Adipocyte (in vitro differentiated cells): ENCODE measurements at regions not wholly inside any gene's neighbourhood (a gene's known extent, or its start where the extent isn't known, plus 50 kb on each side); places are given as distances from the start of the nearest gene placed in this dataset.

Experiments
- DNase-seq: peaks from one replicate; pipeline ENCODE4 v3.0.0-alpha.2; 2015; ENCODE audit warnings: low read depth
- H3K27me3 ChIP-seq: replicated peaks from 2 replicates; pipeline ENCODE4 v1.7.0; 2013; ENCODE audit warnings: mild to moderate bottlenecking, low read length, moderate library complexity; ENCODE audit not compliant: control insufficient read depth, insufficient read depth
- H3K36me3 ChIP-seq: 2 replicates; pipeline ENCODE4 v1.7.0; 2013; ENCODE audit warnings: low read length, mild to moderate bottlenecking, moderate library complexity; ENCODE audit not compliant: control insufficient read depth, insufficient read depth, severe bottlenecking
- H3K4me1 ChIP-seq: 2 replicates; pipeline ENCODE4 v1.7.0; 2013; ENCODE audit warnings: mild to moderate bottlenecking, low read length, moderate library complexity; ENCODE audit not compliant: control insufficient read depth, insufficient read depth
- H3K4me3 ChIP-seq: 2 replicates; pipeline ENCODE4 v1.7.0; 2013; ENCODE audit warnings: mild to moderate bottlenecking, low read length, moderate library complexity
- H3K9ac ChIP-seq: 2 replicates; pipeline ENCODE4 v1.7.0; 2013; ENCODE audit warnings: mild to moderate bottlenecking, low read length, moderate library complexity
- H3K9me3 ChIP-seq: 2 replicates; pipeline ENCODE4 v1.7.0; 2013; ENCODE audit warnings: mild to moderate bottlenecking, low read length, moderate library complexity; ENCODE audit not compliant: control insufficient read depth

DNA sequence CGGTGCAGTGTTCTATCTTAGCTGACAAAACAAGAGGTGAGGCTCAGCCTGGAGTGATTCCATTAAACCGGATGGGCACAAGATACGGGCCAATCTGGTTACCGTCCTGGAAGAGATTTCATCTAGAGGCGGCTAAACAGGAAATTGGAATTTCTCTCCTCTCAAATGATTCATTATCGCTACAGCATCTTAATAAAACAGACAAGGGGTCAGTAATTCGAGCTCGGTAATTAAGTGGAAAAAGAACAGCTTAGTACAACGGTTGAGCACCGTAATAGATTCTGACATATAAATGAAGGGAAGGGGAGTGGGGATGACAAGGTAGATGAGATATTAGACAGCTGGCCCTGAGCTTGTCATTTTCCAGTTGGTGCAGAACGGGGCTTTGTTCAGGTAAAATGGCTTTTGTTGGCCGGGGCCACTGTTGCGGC is 137.2 kb downstream of the EDN3 start:
- Histone ChIP-seq H3K36me3 (no peaks in the 10 kb centered on the region), H3K4me1 (no peaks in the 10 kb centered on the region)
- DNase-seq: no peak

DNA sequence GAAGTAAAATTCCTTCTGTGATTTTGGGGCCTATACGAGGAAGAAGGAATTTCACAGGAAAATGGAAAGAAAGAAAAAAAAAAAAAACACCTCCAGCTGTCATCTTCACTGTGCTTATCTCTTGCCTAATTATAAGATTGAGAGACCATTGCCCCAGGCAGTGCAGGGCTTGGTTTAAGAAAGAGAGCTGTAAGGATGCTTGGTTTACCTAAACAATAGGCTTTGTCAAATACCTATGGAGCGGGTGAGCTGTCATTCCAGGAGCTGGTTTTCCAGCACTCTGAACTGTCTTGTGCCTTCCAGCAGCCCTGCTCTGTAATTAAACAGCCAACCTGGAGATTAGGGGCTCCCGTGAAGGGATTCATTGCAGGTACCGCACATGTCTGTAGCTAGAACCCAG is 137.8 kb downstream of the EDN3 start:
- no peaks in the 10 kb centered on the region for H3K9me3 ChIP-seq
- H3K4me3 ChIP-seq: no peak overlapping the region
- H3K36me3 ChIP-seq: no peaks in the 10 kb centered on the region
- H3K27me3 ChIP-seq: peaks cover 30% of the 10 kb centered on the region
- no peak overlapping the region for H3K9ac ChIP-seq
- H3K4me1 ChIP-seq: no peaks in the 10 kb centered on the region
- no peak for DNase-seq

More for the DNA sequence above, 137.2 kb downstream of the EDN3 start:
- no peak overlapping the region for H3K4me3 ChIP-seq
- H3K9ac ChIP-seq: no peak overlapping the region
- H3K9me3 ChIP-seq: no peaks in the 10 kb centered on the region
- H3K27me3 ChIP-seq: peaks cover 34% of the 10 kb centered on the region

DNA sequence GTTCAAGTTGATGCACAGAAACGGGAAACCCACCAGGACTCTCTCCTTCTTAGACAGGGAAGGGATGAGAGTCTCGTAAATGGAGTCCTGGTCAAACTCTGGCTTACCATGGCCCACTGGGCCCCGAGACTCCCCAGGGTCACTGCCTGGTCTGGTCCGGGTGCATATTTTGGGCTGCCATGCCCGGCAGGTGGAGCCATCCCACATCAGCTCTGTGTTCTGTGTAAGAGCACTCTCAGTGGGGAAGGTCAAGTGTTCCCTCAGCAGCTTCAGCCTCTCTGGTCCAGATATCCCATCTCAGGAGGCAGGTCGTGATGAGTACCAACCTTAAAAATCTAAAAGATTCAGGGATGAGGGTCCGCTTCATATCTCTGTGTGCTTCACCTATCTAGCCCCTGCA is 138.8 kb downstream of the EDN3 start:
- Histone ChIP-seq H3K27me3 (peaks cover 33% of the 10 kb centered on the region), H3K9me3 (no peaks in the 10 kb centered on the region), H3K36me3 (no peaks in the 10 kb centered on the region), H3K4me3 (no peak overlapping the region), H3K4me1 (no peaks in the 10 kb centered on the region), H3K9ac (no peak overlapping the region)
- no peak for DNase-seq

DNA sequence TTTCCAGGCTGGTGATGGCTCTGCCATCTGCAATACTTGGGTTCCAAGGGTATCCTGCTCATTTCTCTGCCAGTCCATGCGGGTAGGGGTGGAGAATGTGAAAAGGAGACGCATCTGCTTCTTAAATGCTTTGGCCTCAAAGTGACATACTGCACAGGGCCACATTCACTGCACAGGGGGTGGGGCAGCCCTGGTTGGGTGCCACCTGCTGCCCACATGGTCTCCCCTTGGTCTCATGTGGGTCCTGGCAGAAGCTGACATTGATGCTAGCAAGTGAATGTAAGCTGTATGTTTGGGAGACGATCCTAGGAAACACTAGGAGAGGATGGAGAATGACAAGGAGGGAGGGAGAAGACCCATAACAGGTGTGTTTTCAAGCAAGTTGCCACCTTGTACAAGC is 140.9 kb downstream of the EDN3 start:
- H3K36me3 ChIP-seq: no peaks in the 10 kb centered on the region
- H3K4me3 ChIP-seq: no peak overlapping the region
- H3K4me1 ChIP-seq: no peaks in the 10 kb centered on the region

DNA sequence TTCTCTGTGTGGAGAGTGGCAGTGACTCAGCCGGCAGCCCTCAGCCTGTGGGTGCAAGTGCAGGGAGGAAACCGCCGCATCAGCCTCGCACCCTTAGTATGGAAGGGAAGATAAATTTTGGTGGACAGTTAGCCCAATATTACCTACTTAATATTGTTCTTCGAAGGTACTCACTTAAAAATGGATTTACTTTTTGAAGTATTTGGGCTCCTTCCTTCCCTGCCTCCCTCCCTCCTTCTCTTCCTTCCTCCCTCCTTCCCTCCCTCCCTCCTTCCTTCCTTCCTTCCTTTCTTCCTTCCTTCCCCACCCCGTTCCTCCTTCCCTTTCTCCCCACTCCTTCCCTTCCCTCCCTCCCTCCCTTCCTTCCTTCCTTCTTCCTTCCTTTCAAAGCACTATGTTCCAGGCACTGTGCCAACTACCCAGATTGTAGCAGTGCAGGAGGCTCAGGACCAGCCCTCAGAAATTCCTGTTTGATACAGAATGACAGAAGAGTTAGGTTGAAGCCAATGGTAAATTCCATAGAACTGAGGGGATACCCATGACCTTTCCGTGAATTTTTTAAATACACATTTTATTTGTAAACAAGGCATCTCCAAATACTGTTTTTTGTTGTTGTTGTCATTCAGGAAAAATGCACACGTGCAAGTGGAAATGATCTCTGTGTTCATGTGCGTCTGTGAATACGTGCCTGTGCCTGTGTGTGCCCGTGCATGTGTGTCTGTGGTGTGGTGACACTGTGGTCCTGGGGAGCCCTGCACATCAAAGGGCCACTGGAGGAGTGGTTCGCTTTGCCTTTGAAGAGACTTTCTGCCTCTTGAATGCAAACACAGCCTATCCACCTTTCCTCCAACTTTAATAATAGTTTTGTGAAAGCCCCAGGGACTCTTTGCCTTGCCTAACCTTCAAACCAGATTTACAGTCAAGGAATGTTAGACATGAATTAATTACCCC is 141.7 kb downstream of the EDN3 start:
- H3K4me3 ChIP-seq: no peak overlapping the region
- peak; percentile 10 for DNase-seq
- no peaks in the 10 kb centered on the region for H3K36me3 ChIP-seq
- H3K4me1 ChIP-seq: no peaks in the 10 kb centered on the region
- no peak overlapping the region for H3K9ac ChIP-seq
- peaks cover 48% of the 10 kb centered on the region for H3K27me3 ChIP-seq
- H3K9me3 ChIP-seq: no peaks in the 10 kb centered on the region

More for the DNA sequence above, 140.9 kb downstream of the EDN3 start:
- H3K9me3 ChIP-seq: no peaks in the 10 kb centered on the region
- H3K27me3 ChIP-seq: peaks cover 51% of the 10 kb centered on the region
- H3K9ac ChIP-seq: no peak overlapping the region
- DNase-seq: no peak

DNA sequence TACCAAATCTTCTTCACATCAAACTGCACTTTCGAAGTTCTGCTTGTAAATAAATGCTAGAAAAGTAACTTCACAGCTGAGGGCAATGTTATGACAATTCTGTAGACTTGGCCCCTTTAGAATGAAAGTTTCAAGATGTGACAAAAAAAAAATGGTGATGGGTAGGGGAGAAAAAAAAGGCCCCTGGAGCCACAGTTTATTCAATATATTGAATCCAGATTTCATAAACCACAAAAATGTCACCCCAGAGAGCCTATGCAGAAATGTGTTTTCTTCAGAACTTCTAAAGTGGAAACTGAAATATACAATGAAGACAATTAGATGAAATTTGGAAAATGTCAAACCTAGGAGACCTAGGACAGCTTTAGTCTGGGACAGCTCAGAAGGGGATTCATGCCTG is 143.1 kb downstream of the EDN3 start:
- H3K4me3 ChIP-seq: no peak overlapping the region
- peak; percentile 47 for DNase-seq
- no peak overlapping the region for H3K9ac ChIP-seq
- H3K27me3 ChIP-seq: peaks cover 54% of the 10 kb centered on the region
- no peaks in the 10 kb centered on the region for H3K4me1 ChIP-seq
- no peaks in the 10 kb centered on the region for H3K36me3 ChIP-seq
- no peaks in the 10 kb centered on the region for H3K9me3 ChIP-seq

DNA sequence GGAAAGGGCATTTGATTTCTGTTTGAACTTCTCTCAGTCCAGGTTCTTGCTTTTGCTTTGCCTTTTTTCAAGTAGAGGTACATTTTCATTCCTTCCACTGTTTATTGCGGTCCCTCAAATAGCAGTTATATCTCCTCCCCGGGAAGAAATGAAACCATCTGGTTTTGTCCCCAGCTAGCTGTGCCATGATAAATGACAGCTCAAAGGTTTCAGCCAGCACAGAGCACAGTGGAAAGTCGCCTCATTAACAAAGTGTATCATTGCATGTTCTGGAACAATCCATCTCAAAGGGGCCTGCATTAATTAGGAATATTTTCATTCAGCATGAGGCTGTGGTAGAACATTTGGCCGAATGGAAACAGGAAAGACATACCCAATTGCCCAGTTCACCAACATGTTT is 146.0 kb downstream of the EDN3 start:
- Histone ChIP-seq H3K9me3 (no peaks in the 10 kb centered on the region), H3K27me3 (peaks cover 52% of the 10 kb centered on the region), H3K4me3 (no peak overlapping the region), H3K36me3 (no peaks in the 10 kb centered on the region), H3K4me1 (no peaks in the 10 kb centered on the region), H3K9ac (no peak overlapping the region)
- DNase-seq: no peak

DNA sequence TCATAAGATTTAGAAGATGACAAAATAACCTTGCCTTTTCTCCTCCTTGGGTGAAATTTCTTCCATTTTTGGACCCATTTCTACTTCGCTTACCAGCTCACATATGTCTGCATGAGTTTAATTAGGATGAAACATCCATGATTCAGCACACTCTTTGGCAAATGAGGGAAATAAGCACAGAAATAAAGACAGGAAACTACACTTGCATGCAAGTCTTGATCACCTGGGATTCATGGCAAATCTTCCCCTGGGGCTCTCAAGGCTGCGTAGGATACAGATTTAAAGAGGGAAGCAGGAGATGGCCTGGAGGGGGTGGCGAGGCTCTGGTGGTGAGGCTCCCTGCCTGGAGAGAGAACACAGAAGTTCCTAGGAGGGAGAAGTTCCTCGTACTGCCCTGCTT is 147.8 kb downstream of the EDN3 start:
- no peak overlapping the region for H3K9ac ChIP-seq
- H3K27me3 ChIP-seq: peaks cover 67% of the 10 kb centered on the region
- no peaks in the 10 kb centered on the region for H3K36me3 ChIP-seq
- no peak for DNase-seq
- H3K9me3 ChIP-seq: no peaks in the 10 kb centered on the region
- no peaks in the 10 kb centered on the region for H3K4me1 ChIP-seq
- no peak overlapping the region for H3K4me3 ChIP-seq

DNA sequence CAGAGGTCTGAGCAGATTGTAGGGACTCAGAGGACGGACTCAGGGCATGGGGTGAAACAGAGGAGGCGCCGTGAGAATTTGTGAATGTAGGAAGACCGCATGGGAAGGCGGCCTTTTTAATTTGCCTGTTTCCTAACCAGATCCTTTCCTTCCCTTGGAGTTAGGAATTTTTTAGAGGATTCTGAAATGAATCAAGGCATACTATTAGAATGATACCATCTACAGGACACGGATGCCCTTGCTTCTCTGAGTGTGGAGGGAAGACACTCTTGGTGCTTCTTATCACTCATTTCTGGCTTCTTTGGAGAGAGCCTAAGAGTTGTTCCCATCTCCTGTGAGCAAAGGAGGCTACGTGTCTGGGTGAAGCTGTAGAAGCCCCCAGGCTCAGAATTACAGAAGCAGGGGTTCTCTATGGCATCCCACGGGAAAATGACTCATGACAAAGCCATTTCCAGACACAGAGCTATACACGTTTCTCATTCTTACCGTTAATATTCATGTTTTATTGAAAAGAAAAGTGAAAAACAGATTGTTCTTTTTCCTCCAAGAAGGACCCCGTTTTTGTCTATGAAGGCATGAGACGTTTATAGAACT is 148.5 kb downstream of the EDN3 start:
- peaks cover 73% of the 10 kb centered on the region for H3K27me3 ChIP-seq
- no peaks in the 10 kb centered on the region for H3K9me3 ChIP-seq

DNA sequence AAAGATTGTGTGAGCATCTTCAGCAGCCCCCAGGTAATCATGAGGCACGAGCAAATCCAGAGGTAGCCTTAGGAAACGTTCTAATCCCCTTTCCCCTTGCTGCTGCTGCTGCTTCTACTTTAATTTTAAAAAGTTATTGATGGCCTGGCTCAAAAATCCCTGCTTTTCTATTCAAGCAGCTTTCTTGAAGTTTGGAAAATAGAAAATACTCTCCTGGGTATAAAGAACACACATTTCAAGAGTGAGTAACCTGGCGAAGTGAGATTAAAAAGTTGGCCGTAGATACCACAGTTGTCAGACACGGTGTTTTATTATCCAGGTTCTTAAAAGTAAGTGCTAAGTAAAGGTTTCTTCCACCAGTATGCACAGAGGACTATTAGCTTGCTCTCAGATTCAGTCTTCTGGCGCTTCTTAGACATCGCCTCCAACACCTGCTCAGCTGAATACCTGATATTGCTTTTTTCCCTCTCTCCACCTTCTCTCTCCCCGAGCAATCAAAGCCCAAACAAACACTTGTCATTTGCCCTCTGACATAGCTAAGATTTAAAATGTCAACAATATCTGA is 150.7 kb downstream of the EDN3 start:
- H3K9ac ChIP-seq: no peak overlapping the region
- no peaks in the 10 kb centered on the region for H3K36me3 ChIP-seq
- H3K4me3 ChIP-seq: no peak overlapping the region
- no peak for DNase-seq
- no peaks in the 10 kb centered on the region for H3K9me3 ChIP-seq
- peaks cover 54% of the 10 kb centered on the region for H3K27me3 ChIP-seq
- H3K4me1 ChIP-seq: no peaks in the 10 kb centered on the region

More for the DNA sequence above, 148.5 kb downstream of the EDN3 start:
- Histone ChIP-seq H3K36me3 (no peaks in the 10 kb centered on the region), H3K9ac (no peak overlapping the region), H3K4me3 (no peak overlapping the region), H3K4me1 (no peaks in the 10 kb centered on the region)
- peak; percentile 20 for DNase-seq

DNA sequence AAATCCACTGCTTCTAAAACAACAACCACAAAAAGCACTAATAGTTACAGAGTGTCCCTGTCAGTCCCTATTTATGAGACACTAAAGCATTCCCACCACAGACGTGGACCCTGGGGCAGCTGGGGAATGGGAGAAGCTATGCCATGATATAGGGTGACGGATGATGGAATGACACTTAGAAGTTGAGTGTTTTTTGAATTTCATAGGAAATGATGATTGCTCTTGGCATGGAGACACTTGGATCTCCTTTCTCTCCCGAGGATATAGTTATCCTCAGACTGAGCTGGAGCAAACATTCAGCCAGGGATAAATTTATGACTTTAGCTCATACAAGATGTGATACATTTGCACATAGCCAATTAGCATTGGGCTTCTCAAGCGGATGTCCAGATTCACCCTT is 151.2 kb downstream of the EDN3 start:
- no peak for DNase-seq
- Histone ChIP-seq H3K36me3 (no peaks in the 10 kb centered on the region), H3K4me3 (no peak overlapping the region), H3K9ac (no peak overlapping the region), H3K27me3 (peaks cover 55% of the 10 kb centered on the region), H3K9me3 (no peaks in the 10 kb centered on the region), H3K4me1 (no peaks in the 10 kb centered on the region)
